Loucy (cell line): ENCODE measurements at regions not wholly inside any gene's neighbourhood (a gene's known extent, or its start where the extent isn't known, plus 50 kb on each side); places are given as distances from the start of the nearest gene placed in this dataset.

Source experiments
- H2AFZ ChIP-seq: fragments of 200-600 bp; sonication (generic); 2 replicates; pipeline ENCODE4 v1.6.0; 2016; ENCODE audit warnings: antibody characterized with exemption, mild to moderate bottlenecking, low read length, moderate library complexity
- H3F3A ChIP-seq: fragments of 200-600 bp; 2 replicates; pipeline ENCODE4 v1.6.0; 2016; ENCODE audit warnings: antibody characterized with exemption, low read depth, mild to moderate bottlenecking
- H3K27me3 ChIP-seq: fragments of 200-600 bp; sonication (generic); 2 replicates; pipeline ENCODE4 v1.6.1; 2014; ENCODE audit warnings: low read length, mild to moderate bottlenecking; ENCODE audit not compliant: insufficient read depth, poor library complexity, severe bottlenecking
- H3K36me3 ChIP-seq: fragments of 200-600 bp; sonication (generic); 2 replicates; pipeline ENCODE4 v1.6.1; 2016; ENCODE audit warnings: low read length; ENCODE audit not compliant: insufficient read depth
- H3K4me1 ChIP-seq: fragments of 200-600 bp; sonication (generic); 2 replicates; pipeline ENCODE4 v1.5.1; 2014; ENCODE audit warnings: low read length, mild to moderate bottlenecking; ENCODE audit not compliant: insufficient read depth, poor library complexity, severe bottlenecking
- H3K4me2 ChIP-seq: fragments of 200-600 bp; sonication (generic); 2 replicates; pipeline ENCODE4 v1.6.0; 2014; ENCODE audit warnings: antibody characterized with exemption, low read length, low read depth, mild to moderate bottlenecking; ENCODE audit not compliant: poor library complexity, severe bottlenecking
- H3K4me3 ChIP-seq: fragments of 200-600 bp; sonication (generic); 2 replicates; pipeline ENCODE4 v1.5.1; 2014; ENCODE audit warnings: low read length, mild to moderate bottlenecking, mixed read lengths; ENCODE audit not compliant: poor library complexity, severe bottlenecking
- H3K79me2 ChIP-seq: fragments of 200-600 bp; sonication (generic); 2 replicates; pipeline ENCODE4 v1.6.1; 2014; ENCODE audit warnings: low read length; ENCODE audit not compliant: insufficient read depth
- H3K9ac ChIP-seq: fragments of 200-600 bp; sonication (generic); 2 replicates; pipeline ENCODE4 v1.6.0; 2014; ENCODE audit warnings: mild to moderate bottlenecking, low read depth, low read length, moderate library complexity; ENCODE audit not compliant: poor library complexity, severe bottlenecking
- H3K9me2 ChIP-seq: fragments of 200-600 bp; sonication (generic); replicated peaks from 2 replicates; pipeline ENCODE4 v1.6.1; 2016; ENCODE audit warnings: low read depth, low read length, mixed read lengths
- H3K9me3 ChIP-seq: fragments of 200-600 bp; sonication (generic); 2 replicates; pipeline ENCODE4 v1.6.1; 2014; ENCODE audit warnings: mild to moderate bottlenecking, antibody characterized with exemption, low read length, low read depth; ENCODE audit not compliant: insufficient read depth
- H4K20me1 ChIP-seq: fragments of 200-600 bp; sonication (generic); 2 replicates; pipeline ENCODE4 v1.6.0; 2014; ENCODE audit warnings: antibody characterized with exemption, low read length, mild to moderate bottlenecking; ENCODE audit not compliant: insufficient read depth, poor library complexity, severe bottlenecking
- EZH2phosphoT487 ChIP-seq: fragments of 200-600 bp; IDR thresholded peaks from 2 replicates; pipeline ENCODE4 v1.6.1; 2018; ENCODE audit warnings: antibody characterized with exemption, mild to moderate bottlenecking, moderate library complexity, borderline replicate concordance
- TF ChIP-seq, protein P1 (sequence below): fragments of 200-600 bp; sonication (generic); conservative IDR thresholded peaks from 2 replicates; pipeline ENCODE4 v1.5.1; 2014; ENCODE audit warnings: mild to moderate bottlenecking, antibody characterized with exemption, low read length

DNA sequence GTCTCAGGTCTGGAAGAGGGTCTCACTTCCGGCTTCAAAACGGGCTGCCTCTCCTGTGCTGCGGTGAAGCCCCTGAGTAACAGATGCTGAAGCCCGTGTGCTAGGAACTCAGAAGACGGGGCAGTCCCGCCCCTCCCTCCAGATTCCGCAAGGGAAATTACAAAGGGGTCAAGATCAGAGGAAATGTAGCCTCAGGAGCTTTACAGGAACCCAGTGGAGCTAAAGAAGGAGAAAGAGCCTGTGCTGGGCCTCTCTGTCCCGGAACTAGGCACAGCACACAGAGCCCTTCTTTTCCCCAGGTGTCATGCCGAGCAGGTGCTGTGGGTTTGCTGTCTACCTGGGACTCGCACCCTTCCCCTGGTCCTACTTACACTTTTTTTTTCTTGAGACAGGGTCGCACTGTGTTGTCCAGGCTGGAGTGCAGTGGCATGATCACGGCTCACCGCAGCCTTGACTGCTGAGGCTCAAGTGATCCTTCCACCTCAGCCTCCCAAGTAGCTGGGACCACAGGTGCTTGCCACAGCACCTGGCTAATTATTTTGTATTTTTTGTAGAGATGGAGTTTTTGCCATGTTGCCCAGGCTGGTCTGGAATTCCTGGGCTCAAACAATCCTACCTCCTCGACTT lies 72.7 kb upstream of the MAP4K4 start:
- Histone ChIP-seq H3K36me3 (no peaks in the 10 kb centered on the region), H3K9me2 (no peaks in the 10 kb centered on the region), H3K9me3 (no peaks in the 10 kb centered on the region), H3K4me2 (no peak overlapping the region), H3K27me3 (no peaks in the 10 kb centered on the region), H4K20me1 (no peaks in the 10 kb centered on the region), H3K4me1 (no peaks in the 10 kb centered on the region), H3K79me2 (no peaks in the 10 kb centered on the region), H3K9ac (no peak overlapping the region), H3F3A (no peaks in the 10 kb centered on the region), H3K4me3 (no peak overlapping the region), H2AFZ (no peak overlapping the region)
- TF ChIP-seq, protein P1, sequence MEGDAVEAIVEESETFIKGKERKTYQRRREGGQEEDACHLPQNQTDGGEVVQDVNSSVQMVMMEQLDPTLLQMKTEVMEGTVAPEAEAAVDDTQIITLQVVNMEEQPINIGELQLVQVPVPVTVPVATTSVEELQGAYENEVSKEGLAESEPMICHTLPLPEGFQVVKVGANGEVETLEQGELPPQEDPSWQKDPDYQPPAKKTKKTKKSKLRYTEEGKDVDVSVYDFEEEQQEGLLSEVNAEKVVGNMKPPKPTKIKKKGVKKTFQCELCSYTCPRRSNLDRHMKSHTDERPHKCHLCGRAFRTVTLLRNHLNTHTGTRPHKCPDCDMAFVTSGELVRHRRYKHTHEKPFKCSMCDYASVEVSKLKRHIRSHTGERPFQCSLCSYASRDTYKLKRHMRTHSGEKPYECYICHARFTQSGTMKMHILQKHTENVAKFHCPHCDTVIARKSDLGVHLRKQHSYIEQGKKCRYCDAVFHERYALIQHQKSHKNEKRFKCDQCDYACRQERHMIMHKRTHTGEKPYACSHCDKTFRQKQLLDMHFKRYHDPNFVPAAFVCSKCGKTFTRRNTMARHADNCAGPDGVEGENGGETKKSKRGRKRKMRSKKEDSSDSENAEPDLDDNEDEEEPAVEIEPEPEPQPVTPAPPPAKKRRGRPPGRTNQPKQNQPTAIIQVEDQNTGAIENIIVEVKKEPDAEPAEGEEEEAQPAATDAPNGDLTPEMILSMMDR: no peak
- TF ChIP-seq EZH2phosphoT487: no peak

- Histone ChIP-seq H3K27me3 (no peaks in the 10 kb centered on the region), H3K9me2 (no peaks in the 10 kb centered on the region), H3F3A (no peaks in the 10 kb centered on the region), H3K9ac (no peak overlapping the region), H2AFZ (no peak overlapping the region), H4K20me1 (no peaks in the 10 kb centered on the region), H3K36me3 (no peaks in the 10 kb centered on the region), H3K4me2 (no peak overlapping the region), H3K4me1 (peaks cover 8% of the 10 kb centered on the region), H3K4me3 (no peak overlapping the region), H3K79me2 (no peaks in the 10 kb centered on the region), H3K9me3 (no peaks in the 10 kb centered on the region)
- TF ChIP-seq, protein P1: no peak
- TF ChIP-seq EZH2phosphoT487: no peak
Observed at GRCh38 chr2:101623031-101623521, 74.4 kb upstream of the MAP4K4 start.

GRCh38 chr2:101622210-101623030 lies 75.1 kb upstream of the MAP4K4 start:
- no peaks in the 10 kb centered on the region for H3K9me2 ChIP-seq
- no peak overlapping the region for H2AFZ ChIP-seq
- H4K20me1 ChIP-seq: no peaks in the 10 kb centered on the region
- no peak overlapping the region for H3K4me3 ChIP-seq
- no peak overlapping the region for H3K9ac ChIP-seq
- TF ChIP-seq, protein P1: no peak
- no peak for TF ChIP-seq EZH2phosphoT487
- no peaks in the 10 kb centered on the region for H3K36me3 ChIP-seq
- H3K4me2 ChIP-seq: no peak overlapping the region
- peaks cover 8% of the 10 kb centered on the region for H3K4me1 ChIP-seq
- H3K9me3 ChIP-seq: no peaks in the 10 kb centered on the region
- H3F3A ChIP-seq: no peaks in the 10 kb centered on the region
- no peaks in the 10 kb centered on the region for H3K79me2 ChIP-seq
- H3K27me3 ChIP-seq: no peaks in the 10 kb centered on the region
